ENCODE measurements at regions not wholly inside any gene's neighbourhood (a gene's known extent, or its start where the extent isn't known, plus 50 kb on each side); places are given as distances from the start of the nearest gene placed in this dataset.

DNA sequence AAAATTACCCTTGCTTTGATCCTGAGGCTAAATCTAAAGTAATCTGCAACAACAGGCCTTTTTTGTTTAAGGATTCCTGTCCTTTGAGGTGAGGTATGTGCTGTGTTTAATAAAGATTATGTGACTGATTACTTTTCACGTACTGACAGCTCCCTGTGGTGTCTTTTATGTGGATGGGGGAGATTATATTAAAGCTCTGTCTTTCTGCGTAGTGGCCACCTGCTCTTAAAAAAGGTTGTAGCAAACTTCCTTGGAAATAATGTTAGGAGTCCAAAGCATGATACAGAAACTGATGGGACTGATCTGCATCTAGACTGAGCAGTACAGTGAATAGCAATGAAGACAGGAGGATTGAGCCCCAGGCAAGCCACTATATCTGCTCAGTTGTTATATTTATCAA is 453.0 kb upstream of the GOLIM4 start:
- no peak overlapping the region for H3K4me2 ChIP-seq (ENCODE audit: low read length)
- H3K9me3 Mint-ChIP-seq (ENCODE audit: unreplicated experiment): no peaks in the 10 kb centered on the region
- no peak overlapping the region for H3K9ac ChIP-seq (ENCODE audit: low read length)
- H3K4me1 Mint-ChIP-seq (ENCODE audit: low read depth, unreplicated experiment): peaks cover 2% of the 10 kb centered on the region
- no peak overlapping the region for H3K27ac Mint-ChIP-seq (ENCODE audit: unreplicated experiment)
- no peak overlapping the region for H3K4me3 Mint-ChIP-seq (ENCODE audit: unreplicated experiment)
- H3K36me3 ChIP-seq (ENCODE audit: insufficient read depth, low read length): no peaks in the 10 kb centered on the region
- H3K36me3 Mint-ChIP-seq (ENCODE audit: low read depth, unreplicated experiment): no peaks in the 10 kb centered on the region
- no peak overlapping the region for H3K4me3 ChIP-seq (ENCODE audit: insufficient read depth, low read depth, low read length)
- no peaks in the 10 kb centered on the region for H3K9me3 ChIP-seq (ENCODE audit: insufficient read depth, low read depth, low read length)
- H3K27me3 ChIP-seq (ENCODE audit: insufficient read depth, low read length): no peaks in the 10 kb centered on the region
- no peaks in the 10 kb centered on the region for H4K20me1 ChIP-seq (ENCODE audit: insufficient read depth, low read length)
- no peak for FAIRE-seq
- no peaks in the 10 kb centered on the region for H3K4me1 ChIP-seq (ENCODE audit: insufficient read depth, low read length)
- H3K27me3 Mint-ChIP-seq (ENCODE audit: low read depth, unreplicated experiment): peaks cover 2% of the 10 kb centered on the region
- no peaks in the 10 kb centered on the region for H3K79me2 ChIP-seq (ENCODE audit: insufficient read depth, low read length)
- H3K27ac ChIP-seq (ENCODE audit: low read depth, low read length): no peak overlapping the region
- no peak for DNase-seq (ENCODE audit: low read depth)
- no peak overlapping the region for H2AFZ ChIP-seq (ENCODE audit: low read depth, low read length)
- TF ChIP-seq EZH2 (IDR thresholded peaks at IDR 0.05; ENCODE audit: insufficient read depth, low read length): no peak
- TF ChIP-seq CTCF (IDR thresholded peaks at IDR 0.05; ENCODE audit: insufficient read depth, low read depth, low read length): no peak

GRCh38 chr3:168546707-168547106 is 451.0 kb upstream of the GOLIM4 start:
- no peak for FAIRE-seq
- no peaks in the 10 kb centered on the region for H3K4me1 ChIP-seq (ENCODE audit: insufficient read depth, low read length)

More at GRCh38 chr3:168546707-168547106, 451.0 kb upstream of the GOLIM4 start:
- Mint-ChIP-seq H3K4me1 (ENCODE audit: low read depth, unreplicated experiment) (peaks cover 2% of the 10 kb centered on the region), H3K9me3 (ENCODE audit: unreplicated experiment) (no peaks in the 10 kb centered on the region), H3K4me3 (ENCODE audit: unreplicated experiment) (no peak overlapping the region), H3K36me3 (ENCODE audit: low read depth, unreplicated experiment) (no peaks in the 10 kb centered on the region), H3K27ac (ENCODE audit: unreplicated experiment) (no peak overlapping the region), H3K27me3 (ENCODE audit: low read depth, unreplicated experiment) (peaks cover 2% of the 10 kb centered on the region)
- no peak overlapping the region for H2AFZ ChIP-seq (ENCODE audit: low read depth, low read length)
- H3K27me3 ChIP-seq (ENCODE audit: insufficient read depth, low read length): no peaks in the 10 kb centered on the region
- no peaks in the 10 kb centered on the region for H3K79me2 ChIP-seq (ENCODE audit: insufficient read depth, low read length)
- H3K27ac ChIP-seq (ENCODE audit: low read depth, low read length): no peak overlapping the region
- H3K9ac ChIP-seq (ENCODE audit: low read length): no peak overlapping the region
- no peak overlapping the region for H3K4me3 ChIP-seq (ENCODE audit: insufficient read depth, low read depth, low read length)
- H3K4me2 ChIP-seq (ENCODE audit: low read length): no peak overlapping the region
- no peaks in the 10 kb centered on the region for H3K9me3 ChIP-seq (ENCODE audit: insufficient read depth, low read depth, low read length)
- no peaks in the 10 kb centered on the region for H3K36me3 ChIP-seq (ENCODE audit: insufficient read depth, low read length)
- no peaks in the 10 kb centered on the region for H4K20me1 ChIP-seq (ENCODE audit: insufficient read depth, low read length)
- TF ChIP-seq CTCF (IDR thresholded peaks at IDR 0.05; ENCODE audit: insufficient read depth, low read depth, low read length) (no peak), EZH2 (IDR thresholded peaks at IDR 0.05; ENCODE audit: insufficient read depth, low read length) (no peak)
- peak; percentile 2 for DNase-seq (ENCODE audit: low read depth)
